Large intestine (tissue), 3 donors: ENCODE measurements at regions not wholly inside any gene's neighbourhood (a gene's known extent, or its start where the extent isn't known, plus 50 kb on each side); places are given as distances from the start of the nearest gene placed in this dataset.

ENCODE experiments used
- DNase-seq, 2 donors: peaks; one replicate each; pipeline versions ENCODE4 v3.0.0 to v3.0.0-alpha.2; 2013
- H3K27ac ChIP-seq: one replicate; pipeline ENCODE4 v1.5.1; 2013; ENCODE audit warnings: low read length
- H3K27me3 ChIP-seq: 2 replicates; pipeline ENCODE4 v1.6.1; 2013; ENCODE audit warnings: low read length; ENCODE audit not compliant: control insufficient read depth, insufficient read depth
- H3K36me3 ChIP-seq: 2 replicates; pipeline ENCODE4 v1.6.1; 2013; ENCODE audit warnings: low read length; ENCODE audit not compliant: control insufficient read depth, insufficient read depth
- H3K4me1 ChIP-seq: one replicate; pipeline ENCODE4 v1.6.1; 2013; ENCODE audit warnings: low read length; ENCODE audit not compliant: control insufficient read depth, insufficient read depth
- H3K4me3 ChIP-seq: one replicate; pipeline ENCODE4 v1.5.1; 2013; ENCODE audit warnings: low read length
- H3K9me3 ChIP-seq: one replicate; pipeline ENCODE4 v1.6.1; 2013; ENCODE audit warnings: mild to moderate bottlenecking, low read depth, low read length, moderate library complexity; ENCODE audit not compliant: control insufficient read depth
- WGBS: methylation state at CpG from one replicate; pipeline ENCODE4 v1.1.5; 2013; ENCODE audit warnings: low lambda C conversion rate; ENCODE audit not compliant: insufficient coverage; 5-methylcytosine and 5-hydroxymethylcytosine counted together

DNA sequence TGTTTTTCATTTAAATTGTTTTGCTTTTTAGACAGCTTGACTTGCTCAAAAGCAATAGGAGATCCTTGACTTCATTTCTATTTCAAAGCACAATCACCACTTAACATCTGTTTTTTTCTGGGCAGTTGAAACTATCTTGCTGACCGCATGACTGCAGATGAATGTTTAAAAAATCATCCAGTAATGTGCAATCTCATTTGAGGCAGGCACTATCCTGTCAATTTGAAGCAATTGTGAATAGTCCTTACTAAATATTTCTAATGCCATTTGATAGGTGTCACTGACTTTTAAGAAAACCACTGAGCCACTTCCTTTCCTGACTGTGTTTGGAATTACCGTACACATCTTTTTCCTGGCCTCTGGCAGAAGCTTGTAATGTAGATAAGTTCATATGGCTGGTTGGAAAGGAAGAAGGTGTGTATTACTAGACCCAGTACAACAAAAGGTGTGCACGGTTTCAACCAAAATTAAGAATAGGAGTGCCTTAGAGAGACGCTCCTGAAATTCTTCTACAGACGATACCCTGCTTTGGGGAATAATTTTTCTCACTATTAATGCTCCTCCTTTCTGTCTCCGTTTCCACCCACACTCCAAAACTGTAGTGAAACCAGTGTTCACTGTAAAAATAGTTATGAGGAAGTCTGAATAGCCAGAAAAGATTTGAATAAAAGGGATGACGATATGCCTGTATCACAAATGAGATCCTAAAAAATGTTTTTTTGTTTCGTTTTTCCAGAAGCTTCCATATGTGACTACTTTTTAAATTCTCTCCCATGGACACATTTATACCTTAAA lies 136.7 kb upstream of the MOCS2 start:
- H3K27ac ChIP-seq: no peak overlapping the region

DNA sequence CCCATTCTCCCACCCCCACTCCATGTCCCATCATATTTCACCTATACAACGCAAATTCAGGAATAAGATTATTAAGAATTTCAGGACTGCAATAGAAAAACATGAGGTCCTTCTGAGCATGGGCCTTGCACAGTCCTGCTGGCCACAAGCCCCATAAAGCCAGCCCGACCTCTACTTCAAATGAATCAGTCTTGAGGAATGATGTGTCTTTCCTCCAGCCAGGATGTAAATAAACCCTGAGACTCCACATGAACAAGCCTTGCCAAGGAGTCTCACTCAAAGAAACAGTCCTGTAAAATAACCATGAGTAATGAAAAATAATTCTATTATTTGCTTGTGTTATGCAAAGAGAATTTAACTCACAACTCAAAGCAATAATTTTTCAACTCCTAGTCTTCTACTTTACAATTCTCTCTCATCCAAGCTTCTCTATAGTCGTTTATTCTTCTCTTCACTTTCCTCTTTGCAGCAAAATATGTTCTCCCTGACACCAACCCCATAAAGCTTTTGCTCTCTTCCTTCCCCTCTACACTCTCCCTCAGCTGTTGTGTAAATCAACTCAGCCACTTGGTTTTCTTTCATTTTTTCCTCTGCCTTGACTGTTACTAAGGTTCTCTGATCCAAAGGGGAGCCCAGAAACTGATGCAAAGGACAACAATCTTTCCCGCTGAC lies 140.1 kb upstream of the MOCS2 start:
- WGBS: 50% methylated on average over 1 of the region's 4 CpGs
- Histone ChIP-seq H3K4me1 (no peaks in the 10 kb centered on the region), H3K36me3 (no peaks in the 10 kb centered on the region), H3K9me3 (no peaks in the 10 kb centered on the region), H3K27ac (no peak overlapping the region), H3K27me3 (no peaks in the 10 kb centered on the region), H3K4me3 (no peak overlapping the region)
- no peak for DNase-seq

More for the DNA sequence above, 136.7 kb upstream of the MOCS2 start:
- WGBS: 85% methylated on average over 3 of the region's 8 CpGs
- H3K4me1 ChIP-seq: no peaks in the 10 kb centered on the region
- DNase-seq: no peak
- H3K27me3 ChIP-seq: no peaks in the 10 kb centered on the region
- H3K9me3 ChIP-seq: no peaks in the 10 kb centered on the region
- no peaks in the 10 kb centered on the region for H3K36me3 ChIP-seq
- H3K4me3 ChIP-seq: no peak overlapping the region

DNA sequence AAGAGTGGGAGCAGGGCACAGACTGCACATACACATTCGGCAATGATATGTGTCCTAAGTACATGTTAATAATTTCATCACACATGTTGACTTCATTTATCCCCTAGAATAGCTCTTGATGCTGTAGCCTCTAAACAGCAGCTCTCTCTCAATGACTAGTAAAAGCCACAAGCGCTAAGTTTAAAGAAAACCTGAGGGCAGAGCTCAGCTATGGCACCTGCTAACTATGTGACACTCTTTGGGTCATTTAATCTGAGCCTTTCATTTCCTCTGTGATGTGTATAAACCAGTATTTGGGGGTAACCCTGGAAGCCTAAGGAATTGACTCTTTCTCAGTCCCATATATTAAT lies 140.6 kb upstream of the MOCS2 start:
- Histone ChIP-seq H3K9me3 (no peaks in the 10 kb centered on the region), H3K36me3 (no peaks in the 10 kb centered on the region), H3K27ac (no peak overlapping the region), H3K4me3 (no peak overlapping the region), H3K4me1 (no peaks in the 10 kb centered on the region), H3K27me3 (no peaks in the 10 kb centered on the region)
- WGBS: no CpG with 5 or more reads among the region's 2 CpGs
- no peak for DNase-seq

GRCh38 chr5:53253421-53253871 lies 143.9 kb upstream of the MOCS2 start:
- 51% methylated on average over 2 of the region's 2 CpGs for WGBS
- Histone ChIP-seq H3K27me3 (no peaks in the 10 kb centered on the region), H3K27ac (no peak overlapping the region), H3K36me3 (no peaks in the 10 kb centered on the region), H3K4me1 (no peaks in the 10 kb centered on the region), H3K9me3 (no peaks in the 10 kb centered on the region), H3K4me3 (no peak overlapping the region)
- DNase-seq: no peak

GRCh38 chr5:53256746-53257145 lies 147.2 kb upstream of the MOCS2 start:
- 86% methylated on average over 1 of the region's 5 CpGs for WGBS
- Histone ChIP-seq H3K36me3 (no peaks in the 10 kb centered on the region), H3K4me1 (no peaks in the 10 kb centered on the region), H3K4me3 (no peak overlapping the region), H3K9me3 (no peaks in the 10 kb centered on the region), H3K27me3 (no peaks in the 10 kb centered on the region), H3K27ac (no peak overlapping the region)
- no peak for DNase-seq

DNA sequence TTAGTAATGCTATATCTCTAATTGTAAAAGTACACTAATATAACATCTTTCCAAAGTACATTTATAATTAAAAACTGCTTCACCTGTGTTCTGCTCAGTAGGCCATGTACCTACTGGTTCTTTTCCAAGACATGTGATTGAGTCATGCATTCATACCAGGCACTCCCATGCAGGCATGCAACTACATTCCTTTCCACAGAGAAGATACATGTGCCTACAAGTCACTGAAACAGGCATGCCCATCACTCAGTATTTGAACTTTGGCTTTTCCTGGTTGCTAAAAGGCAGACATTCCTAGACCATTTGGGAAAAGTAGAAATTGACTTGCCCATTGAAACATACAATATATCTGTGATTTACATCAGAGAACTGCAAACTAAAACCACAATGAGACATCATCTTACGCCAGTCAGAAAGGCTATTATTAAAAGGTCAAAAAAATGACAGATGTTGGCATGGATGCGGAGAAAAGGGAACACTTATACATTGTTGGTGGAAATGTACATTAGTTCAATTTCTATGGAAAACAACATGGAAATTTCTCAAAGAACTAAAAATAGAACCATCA lies 148.3 kb upstream of the MOCS2 start:
- H3K27ac ChIP-seq: no peak overlapping the region
- H3K36me3 ChIP-seq: no peaks in the 10 kb centered on the region
- H3K4me1 ChIP-seq: no peaks in the 10 kb centered on the region
- no peak overlapping the region for H3K4me3 ChIP-seq
- no peaks in the 10 kb centered on the region for H3K27me3 ChIP-seq
- no peaks in the 10 kb centered on the region for H3K9me3 ChIP-seq
- DNase-seq: no peak
- 100% methylated on average over 1 of the region's 2 CpGs for WGBS

DNA sequence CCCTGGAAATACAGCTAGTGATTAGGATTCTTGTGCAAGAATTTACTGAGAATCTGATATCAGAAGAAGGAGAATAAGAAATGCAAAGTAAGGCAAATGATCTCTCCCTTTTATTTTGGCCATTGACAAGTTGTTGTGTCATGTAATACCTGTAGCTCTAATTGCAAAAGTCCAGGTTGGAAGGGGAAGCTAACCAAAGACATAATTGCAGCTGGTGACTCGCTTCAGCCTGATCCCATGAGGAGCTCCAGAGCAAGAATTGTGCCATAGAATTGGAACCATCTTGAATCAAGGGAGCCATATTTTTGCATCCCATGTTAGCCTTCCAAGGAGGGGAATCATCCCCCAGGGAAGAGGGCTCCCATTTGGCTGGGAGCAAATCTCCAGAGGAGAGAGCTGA lies 149.6 kb upstream of the MOCS2 start:
- H3K27ac ChIP-seq: no peak overlapping the region
- H3K4me1 ChIP-seq: no peaks in the 10 kb centered on the region
- no peaks in the 10 kb centered on the region for H3K27me3 ChIP-seq
- no peak overlapping the region for H3K4me3 ChIP-seq
- no peaks in the 10 kb centered on the region for H3K9me3 ChIP-seq
- no peaks in the 10 kb centered on the region for H3K36me3 ChIP-seq
- no peak for DNase-seq
- WGBS: no CpG with 5 or more reads among the region's 1 CpG

- H3K4me3 ChIP-seq: no peak overlapping the region
- no peaks in the 10 kb centered on the region for H3K9me3 ChIP-seq
Observed at GRCh38 chr5:53260446-53260845, 150.9 kb upstream of the MOCS2 start.

DNA sequence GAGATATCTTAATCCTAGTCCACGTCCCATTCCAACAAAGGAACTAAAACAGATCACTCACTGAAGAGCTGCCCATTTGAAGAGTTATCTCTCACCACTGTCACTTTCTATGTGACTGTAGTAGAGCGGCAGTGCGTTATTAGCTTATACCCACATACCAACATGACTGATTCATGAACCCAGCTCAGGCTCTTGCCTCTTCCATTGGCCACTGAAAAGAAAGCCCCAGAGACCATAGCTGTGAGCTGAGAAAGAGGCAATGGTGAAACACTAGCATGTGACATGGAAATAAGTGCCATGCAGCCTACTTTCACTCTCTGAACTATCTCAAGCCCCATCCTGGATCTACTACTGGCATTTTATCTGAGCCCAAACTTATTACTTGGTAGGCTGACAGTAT lies 151.7 kb upstream of the MOCS2 start:
- Histone ChIP-seq H3K27ac (no peak overlapping the region), H3K4me1 (no peaks in the 10 kb centered on the region), H3K9me3 (no peaks in the 10 kb centered on the region), H3K36me3 (no peaks in the 10 kb centered on the region), H3K4me3 (no peak overlapping the region), H3K27me3 (no peaks in the 10 kb centered on the region)
- DNase-seq: no peak
- WGBS: no CpG with 5 or more reads among the region's 3 CpGs

More at GRCh38 chr5:53260446-53260845, 150.9 kb upstream of the MOCS2 start:
- H3K27me3 ChIP-seq: no peaks in the 10 kb centered on the region
- DNase-seq: no peak
- H3K4me1 ChIP-seq: no peaks in the 10 kb centered on the region
- H3K27ac ChIP-seq: no peak overlapping the region
- H3K36me3 ChIP-seq: no peaks in the 10 kb centered on the region
- no CpG with 5 or more reads among the region's 1 CpG for WGBS

GRCh38 chr5:53262348-53262970 lies 152.9 kb upstream of the MOCS2 start:
- H3K27ac ChIP-seq: no peak overlapping the region
- no peaks in the 10 kb centered on the region for H3K4me1 ChIP-seq
- no peak overlapping the region for H3K4me3 ChIP-seq
- no peaks in the 10 kb centered on the region for H3K36me3 ChIP-seq
- no peak for DNase-seq
- H3K9me3 ChIP-seq: no peaks in the 10 kb centered on the region
- 80% methylated on average over 2 of the region's 4 CpGs for WGBS
- H3K27me3 ChIP-seq: no peaks in the 10 kb centered on the region
